HG02610 (cell line): ENCODE measurements at regions not wholly inside any gene's neighbourhood (a gene's known extent, or its start where the extent isn't known, plus 50 kb on each side); places are given as distances from the start of the nearest gene placed in this dataset.
"Not testable (repeated sequence)": the region's sequence is repeated elsewhere in the genome, so short reads cannot be mapped to it uniquely, and the experiment has no call there.

Experiments used
- ATAC-seq: cut with Tn5 transposase; IDR thresholded peaks from one replicate; pipeline ENCODE4 v1.9.1; 2021; ENCODE audit warnings: mild to moderate bottlenecking, moderate library complexity; ENCODE audit not compliant: unreplicated experiment

DNA sequence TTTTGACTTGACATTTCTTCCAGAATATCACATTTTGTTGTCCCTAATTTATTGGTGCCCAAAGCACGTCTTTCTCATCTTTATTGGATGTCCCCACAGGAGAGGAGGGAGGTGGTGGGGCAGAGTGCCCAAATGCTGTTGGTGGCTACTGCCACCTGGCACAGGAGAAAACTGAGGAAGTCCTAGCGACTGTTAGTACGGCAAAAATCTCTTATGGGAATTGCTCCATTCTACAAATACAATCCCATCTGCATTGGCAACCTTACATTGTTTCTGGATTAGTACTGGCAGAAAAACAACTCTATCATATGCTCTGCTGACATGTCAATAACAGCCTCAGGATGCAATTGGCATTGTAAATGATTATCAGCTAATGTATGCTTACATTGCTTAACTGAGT lies 235.4 kb upstream of the IRAK1BP1 start:
- no peak for ATAC-seq

DNA sequence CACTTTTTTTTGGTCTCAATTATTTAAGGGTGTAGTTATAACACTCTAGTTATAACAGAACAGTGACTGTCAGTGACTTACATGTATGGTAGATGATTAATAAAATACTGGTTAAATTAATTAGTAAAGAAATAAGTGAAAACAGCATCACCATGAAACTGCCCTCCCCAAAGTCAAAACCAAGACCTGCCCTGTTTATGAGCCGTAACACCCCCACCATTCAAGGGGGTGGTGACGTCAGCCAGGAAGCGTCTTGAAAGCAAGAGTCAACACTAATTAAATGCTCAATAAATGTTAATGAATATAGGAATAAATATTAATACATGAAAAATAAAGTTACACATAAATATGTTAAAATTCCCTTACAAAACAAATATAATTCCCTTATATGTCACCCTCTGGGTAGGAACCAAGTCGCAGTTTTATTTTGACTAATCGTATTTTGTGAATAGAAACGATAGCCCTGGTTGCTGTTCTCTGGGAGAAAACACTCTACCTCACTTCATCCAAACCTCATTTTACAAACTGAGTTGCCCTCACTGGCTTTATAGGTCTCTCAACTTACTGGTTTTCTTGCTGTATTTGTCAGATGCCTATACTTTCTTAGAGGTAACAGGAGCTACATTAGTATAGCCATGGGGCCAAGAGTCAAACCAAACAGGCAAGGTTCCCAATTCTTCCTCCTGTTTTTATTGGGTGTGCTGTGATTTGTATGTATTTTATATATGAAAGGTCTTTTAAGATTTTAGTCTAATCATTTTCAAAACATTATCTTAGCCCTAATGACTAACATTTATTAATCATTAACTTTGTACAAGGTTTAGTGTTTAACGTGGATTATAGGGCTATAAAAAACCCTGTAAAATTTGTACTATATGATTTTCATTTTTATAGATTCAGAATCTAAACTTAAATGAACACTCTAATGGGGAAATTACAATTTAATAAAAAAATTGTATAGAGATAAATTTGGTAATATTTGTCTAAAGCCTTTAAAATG lies 227.9 kb upstream of the IRAK1BP1 start:
- no peak for ATAC-seq

GRCh38 chr6:78643976-78644375 lies 223.4 kb upstream of the IRAK1BP1 start:
- not testable (repeated sequence) for ATAC-seq

DNA sequence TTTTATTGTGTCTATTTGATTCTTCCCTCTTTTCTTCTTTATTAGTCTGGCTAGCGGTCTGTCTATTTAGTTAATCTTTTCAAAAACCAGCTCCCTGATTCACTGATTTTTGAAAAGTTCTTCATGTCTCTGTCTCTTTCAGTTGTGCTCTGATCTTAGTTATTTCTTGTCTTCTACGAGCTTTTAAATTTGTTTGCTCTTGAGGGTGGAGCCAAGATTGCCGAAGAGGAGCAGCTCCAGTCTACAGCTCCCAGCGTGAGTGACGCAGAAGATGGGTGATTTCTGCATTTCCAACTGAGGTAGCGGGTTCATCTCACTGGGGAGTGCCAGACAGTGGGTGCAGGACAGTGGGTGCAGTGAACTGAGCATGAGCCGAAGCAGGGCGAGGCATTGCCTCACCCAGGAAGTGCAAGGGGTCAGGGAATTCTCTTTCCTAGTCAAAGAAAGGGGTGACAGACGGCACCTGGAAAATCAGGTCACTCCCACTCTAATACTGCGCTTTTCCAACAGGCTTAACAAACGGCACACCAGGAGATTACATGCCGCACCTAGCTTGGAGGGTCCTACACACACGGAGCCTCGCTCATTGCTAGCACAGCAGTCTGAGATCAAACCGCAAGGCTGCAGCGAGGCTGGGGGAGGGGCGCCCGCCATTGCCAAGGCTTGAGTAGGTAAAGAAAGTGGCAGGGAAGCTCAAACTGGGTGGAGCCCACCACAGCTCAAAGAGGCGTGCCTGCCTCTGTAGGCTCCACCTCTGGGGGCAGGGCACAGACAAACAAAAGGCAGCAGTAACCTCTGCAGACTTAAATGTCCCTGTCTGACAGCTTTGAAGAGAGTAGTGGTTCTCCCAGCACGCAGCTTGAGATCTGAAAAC lies 220.6 kb upstream of the IRAK1BP1 start:
- ATAC-seq = not testable (repeated sequence)

GRCh38 chr6:78665819-78666218 lies 201.5 kb upstream of the IRAK1BP1 start:
- ATAC-seq = not testable (repeated sequence)

- no peak for ATAC-seq
Measured at GRCh38 chr6:78666764-78667163, 200.6 kb upstream of the IRAK1BP1 start.

- no peak for ATAC-seq
Measured at GRCh38 chr6:78670156-78670555, 197.2 kb upstream of the IRAK1BP1 start.

DNA sequence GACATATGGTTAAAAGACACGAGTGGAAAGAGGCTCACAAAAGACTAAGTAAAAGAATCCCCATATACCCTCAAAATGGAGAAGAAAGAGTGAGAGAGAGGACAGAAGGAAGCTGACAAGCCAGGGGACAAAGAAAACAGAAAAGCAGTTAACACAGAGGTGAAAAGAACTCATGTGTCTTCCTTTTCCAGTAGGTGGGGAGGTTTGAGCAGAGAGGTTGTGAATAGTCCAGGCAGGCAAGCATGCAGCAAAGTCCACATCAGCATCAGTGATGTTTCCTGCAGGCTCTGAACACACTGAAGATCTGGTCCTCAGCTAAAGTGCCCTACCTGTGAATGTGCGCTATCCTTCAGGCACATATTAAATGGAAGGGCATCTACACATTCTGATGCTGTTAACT lies 196.5 kb upstream of the IRAK1BP1 start:
- no peak for ATAC-seq

DNA sequence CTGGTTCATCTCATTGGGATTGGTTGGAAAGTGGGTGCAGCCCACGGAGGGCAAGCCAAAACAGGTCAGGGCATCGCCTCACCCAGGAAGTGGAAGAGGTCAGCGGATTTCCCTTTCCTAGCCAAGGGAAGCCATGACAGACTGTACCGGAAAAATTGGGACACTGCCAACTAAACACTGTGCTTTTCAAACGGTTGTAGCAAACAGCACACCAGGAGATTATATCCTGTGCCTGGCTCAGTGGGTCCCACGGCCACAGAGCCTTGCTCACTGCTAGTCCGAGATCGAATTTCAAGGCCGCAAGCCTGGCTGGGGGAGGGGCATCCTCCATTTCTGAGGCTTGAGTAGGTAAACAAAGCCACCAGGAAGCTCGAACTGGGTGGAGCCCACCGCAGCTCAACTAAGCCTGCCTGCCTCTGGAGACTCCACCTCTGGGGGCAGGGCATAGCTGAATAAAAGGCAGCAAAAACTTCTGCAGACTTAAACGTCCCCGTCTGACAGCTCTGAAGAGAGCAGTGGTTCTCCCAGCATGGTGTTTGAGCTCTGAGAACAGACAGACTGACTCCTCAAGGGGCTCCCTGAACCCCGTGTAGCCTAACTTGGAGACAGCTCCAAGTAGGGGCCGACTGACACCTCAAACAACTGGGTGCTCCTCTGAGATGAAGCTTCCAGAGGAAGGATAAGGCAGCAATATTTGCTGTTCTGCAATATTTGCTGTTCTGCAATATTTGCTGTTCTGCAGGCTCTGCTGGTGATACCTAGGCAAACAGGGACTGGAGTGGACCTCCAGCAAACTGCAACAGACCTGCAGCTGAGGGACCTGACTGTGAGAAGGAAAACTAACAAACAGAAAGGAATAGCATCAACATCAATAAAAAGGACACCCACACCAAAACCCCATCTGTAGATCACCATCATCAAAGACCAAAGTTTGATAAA lies 191.0 kb upstream of the IRAK1BP1 start:
- not testable (repeated sequence) for ATAC-seq

DNA sequence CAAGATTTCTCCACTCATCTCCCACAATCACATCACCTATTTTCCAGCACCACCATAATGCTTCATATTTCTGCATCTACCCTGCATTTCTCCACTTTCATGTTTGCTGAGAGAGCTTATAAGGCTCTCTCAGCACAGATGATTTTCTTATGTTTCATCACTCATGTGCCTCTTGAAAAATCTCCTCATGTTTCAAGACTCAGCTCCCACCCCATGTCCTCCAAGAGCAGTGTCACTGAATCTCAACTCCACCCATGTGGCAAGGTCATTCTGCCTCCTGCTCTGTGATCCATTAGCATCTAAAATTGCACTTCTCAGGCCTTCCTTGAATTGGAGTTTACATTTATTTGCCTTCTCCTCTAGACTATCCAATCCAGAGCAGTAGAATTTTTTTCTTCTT lies 178.7 kb upstream of the IRAK1BP1 start:
- no peak for ATAC-seq

DNA sequence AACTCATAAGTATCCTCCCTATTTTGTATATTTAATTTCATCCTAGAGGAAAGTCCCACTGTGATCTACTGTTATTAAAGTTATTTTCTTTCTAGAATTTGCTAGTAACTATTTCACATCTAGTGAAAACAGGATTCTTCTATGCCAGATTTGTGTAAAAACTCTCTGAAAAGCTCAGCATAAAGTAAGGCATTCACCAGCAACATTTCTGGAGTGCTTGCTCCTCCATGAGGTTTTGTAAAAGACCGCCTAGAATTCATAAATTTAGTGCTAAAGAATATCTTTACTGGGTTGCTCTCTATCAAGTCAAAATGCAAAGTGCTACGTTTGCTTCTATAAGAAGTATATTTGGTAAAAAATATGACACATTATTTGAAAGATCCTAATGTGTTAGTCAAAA lies 173.5 kb upstream of the IRAK1BP1 start:
- ATAC-seq = no peak

GRCh38 chr6:78694628-78695027 lies 172.7 kb upstream of the IRAK1BP1 start:
- not testable (repeated sequence) for ATAC-seq

DNA sequence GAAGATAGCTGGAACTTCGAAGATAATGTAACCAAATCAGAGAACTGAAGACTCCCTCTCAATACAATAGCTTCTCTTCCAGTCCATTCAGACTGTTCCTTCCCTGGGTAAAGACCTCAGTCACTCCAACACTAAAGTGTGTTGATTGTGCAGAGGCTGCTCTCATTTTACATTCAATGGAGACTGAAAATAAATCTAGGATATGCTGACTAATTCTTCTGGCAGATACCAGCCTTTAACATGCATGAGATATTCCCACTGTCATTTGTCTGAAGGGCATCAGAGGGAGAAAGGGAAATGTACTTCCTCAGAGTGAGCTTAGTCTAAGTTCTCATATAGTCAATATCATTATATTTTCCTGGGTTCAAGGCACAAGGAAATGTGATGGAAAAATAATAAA lies 166.4 kb upstream of the IRAK1BP1 start:
- no peak for ATAC-seq

DNA sequence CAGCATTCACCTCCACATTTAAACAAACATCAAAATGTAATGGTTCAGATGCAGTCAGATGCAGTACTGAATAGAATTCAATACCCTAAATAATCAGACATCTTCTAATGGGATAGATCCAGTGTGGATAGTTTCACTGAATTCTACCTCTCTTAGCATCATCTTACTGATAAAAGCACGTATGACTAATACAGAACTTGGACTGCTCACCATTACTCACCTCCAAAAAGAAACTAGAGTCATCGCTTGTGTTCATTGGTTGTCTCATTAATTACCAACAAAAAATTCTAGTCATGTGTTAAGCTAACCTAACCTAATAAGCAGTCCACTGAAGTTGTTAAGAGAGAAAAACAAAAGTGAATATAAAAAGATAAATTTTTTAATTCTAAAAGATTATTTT lies 165.9 kb upstream of the IRAK1BP1 start:
- no peak for ATAC-seq

DNA sequence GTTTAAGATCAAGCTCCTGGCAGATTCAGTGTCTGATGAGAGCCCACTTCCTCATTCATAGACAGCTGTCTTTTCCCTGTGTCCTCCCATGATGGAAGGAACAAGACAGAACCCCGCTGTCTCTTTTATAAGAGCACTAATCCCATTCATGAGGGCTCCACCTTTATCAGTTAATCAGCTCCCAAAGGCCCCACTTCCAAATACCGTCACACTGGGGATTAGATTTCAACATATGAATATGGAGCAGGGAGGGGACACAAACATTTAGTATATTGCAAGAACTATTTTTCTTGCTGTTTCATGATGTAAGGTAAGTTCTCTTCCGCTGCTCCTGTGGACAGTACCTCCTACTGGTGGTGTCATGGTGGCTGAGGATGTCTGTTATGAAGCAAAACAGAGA lies 158.3 kb upstream of the IRAK1BP1 start:
- no peak for ATAC-seq

GRCh38 chr6:78713564-78713963 lies 153.8 kb upstream of the IRAK1BP1 start:
- ATAC-seq = peak; percentile 70

- no peak for ATAC-seq
Measured at GRCh38 chr6:78744144-78744543, 123.2 kb upstream of the IRAK1BP1 start.

- no peak for ATAC-seq
Measured at GRCh38 chr6:78746457-78746856, 120.9 kb upstream of the IRAK1BP1 start.

DNA sequence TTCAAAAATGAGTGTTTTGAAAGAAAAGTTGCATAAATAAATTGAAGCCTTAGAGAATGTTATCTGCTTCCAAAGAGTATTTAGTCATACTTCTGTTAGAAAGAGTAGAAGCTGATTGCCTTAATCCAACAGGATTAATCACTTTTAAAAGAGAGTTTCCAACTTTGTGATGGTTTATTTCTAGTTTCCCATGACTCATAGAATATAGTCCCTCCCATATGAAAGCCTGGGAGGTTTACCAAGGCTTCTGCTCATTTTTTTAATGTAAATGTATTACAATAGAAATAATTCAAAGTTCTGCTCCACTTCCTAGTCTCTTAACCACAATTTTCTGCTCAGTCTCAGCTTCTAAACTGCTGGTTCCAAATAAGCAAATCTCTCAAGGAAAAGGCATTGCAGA lies 118.0 kb upstream of the IRAK1BP1 start:
- ATAC-seq = no peak

DNA sequence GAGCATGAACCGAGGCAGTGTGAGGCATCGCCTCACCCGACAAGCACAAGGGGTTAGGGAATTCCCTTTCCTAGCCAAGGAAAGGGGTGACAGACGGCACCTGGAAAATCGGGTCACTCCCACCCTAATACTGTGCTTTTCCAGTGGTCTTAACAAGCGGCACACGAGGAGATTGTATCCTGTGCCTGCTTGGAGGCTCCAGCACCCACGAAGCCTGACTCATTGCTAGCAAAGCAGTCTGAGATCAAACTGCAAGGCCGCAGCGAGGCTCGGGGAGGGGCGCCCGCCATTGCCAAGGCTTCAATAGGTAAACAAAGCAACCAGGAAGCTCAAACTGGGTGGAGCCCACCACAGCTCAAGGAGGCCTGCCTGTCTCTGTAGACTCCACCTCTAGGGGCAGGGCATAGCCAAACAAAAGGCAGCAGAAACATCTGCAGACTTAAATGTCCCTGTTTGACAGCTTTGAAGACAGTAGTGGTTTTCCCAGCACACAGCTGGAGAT lies 109.0 kb upstream of the IRAK1BP1 start:
- ATAC-seq = not testable (repeated sequence)
